Fibroblast of skin of abdomen (primary cell): ENCODE measurements at regions not wholly inside any gene's neighbourhood (a gene's known extent, or its start where the extent isn't known, plus 50 kb on each side); places are given as distances from the start of the nearest gene placed in this dataset.
A peak's percentile ranks its signal among the peaks of the same experiment; 100 is the strongest.
"Not testable (repeated sequence)": the region's sequence is repeated elsewhere in the genome, so short reads cannot be mapped to it uniquely, and the experiment has no call there.

Source experiments
- DNase-seq: peaks from one replicate; pipeline ENCODE4 v3.0.0-alpha.2; 2013

GRCh38 chr6:109253366-109253765, 128.9 kb downstream of the CD164 start:
- no peak for DNase-seq

DNA sequence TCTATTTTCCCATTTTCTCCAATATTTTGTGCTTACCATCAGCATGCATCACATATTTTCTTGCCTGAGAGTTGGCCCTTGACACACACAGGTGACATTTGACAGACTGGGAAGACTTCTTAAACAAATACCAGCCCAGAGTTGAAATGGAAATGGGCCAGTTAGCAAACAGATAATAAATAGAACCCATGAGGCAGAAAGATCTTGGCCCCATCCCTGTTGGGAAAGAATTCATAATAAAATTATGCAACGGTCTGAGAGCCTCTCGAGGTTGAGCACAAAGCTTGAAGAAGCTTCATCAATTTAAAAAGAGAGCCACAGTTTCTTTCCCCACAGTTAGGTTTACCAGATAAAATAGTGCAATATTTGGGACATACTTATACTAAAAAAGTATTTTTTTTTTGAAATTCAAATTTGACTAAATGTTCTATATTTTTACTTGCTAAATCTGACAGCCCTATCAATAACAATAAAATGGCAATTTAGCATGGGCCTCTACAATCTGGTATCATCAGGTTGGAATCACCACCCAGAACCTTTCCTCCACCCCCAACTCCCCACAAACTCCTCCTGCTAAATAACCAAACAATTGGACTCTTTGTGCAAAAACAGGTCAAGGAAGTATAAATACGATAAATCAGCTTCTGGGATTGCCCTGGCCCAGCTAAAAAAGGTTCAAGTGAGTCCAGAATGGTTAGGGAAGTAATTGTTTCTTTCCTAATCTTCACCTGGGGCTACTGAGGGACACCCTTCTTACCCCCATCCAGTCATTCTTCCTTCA, 129.8 kb downstream of the CD164 start:
- no peak for DNase-seq

- no peak for DNase-seq
Observed at GRCh38 chr6:109251839-109252238, 130.4 kb downstream of the CD164 start.

- DNase-seq, result not testable (repeated sequence)
Observed at GRCh38 chr6:109250544-109251156, 131.6 kb downstream of the CD164 start.

DNA sequence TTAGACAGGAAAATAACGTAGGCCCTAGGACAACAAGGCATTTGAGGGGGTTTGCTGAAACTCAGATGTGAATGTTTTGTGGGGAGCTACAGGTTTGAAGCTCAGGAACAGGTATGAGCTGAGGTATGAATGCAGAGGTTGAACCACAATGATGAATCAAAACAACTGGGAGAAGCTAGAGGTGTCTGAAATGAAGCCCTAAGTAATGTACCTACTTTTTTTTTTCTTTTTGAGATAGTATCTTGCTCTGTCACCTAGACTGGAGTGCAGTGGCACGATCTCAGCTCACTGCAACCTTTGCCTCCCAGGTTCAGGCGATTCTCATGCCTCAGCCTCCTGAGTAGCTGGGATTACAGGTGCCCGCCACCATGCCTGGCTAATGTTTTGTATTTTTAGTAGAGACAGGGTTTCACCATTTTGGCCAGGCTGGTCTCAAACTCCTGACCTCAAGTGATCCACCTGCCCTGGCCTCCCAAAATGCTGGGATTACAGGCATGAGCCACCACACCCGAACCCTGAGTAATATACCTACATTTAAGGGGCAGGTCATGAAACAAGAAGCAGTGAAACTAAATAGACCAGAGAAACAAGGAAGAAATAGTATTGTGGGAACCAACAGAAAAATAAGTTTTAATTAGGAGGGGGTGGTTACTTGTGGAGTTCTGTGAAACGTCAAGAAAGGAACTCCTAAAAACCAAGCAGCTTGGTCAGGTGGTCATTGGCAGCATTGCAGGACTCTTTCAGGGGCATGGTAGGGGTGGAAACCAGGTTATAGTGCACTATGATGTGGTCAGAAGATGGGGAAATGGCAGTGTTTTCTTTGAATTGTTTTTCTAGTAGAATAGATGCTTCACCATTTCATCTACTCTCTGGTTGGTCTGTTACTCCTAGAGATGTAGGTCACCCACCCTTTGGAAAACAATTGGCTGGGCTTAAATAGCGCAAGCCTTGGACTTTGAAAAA, 138.1 kb downstream of the CD164 start:
- no peak for DNase-seq

DNA sequence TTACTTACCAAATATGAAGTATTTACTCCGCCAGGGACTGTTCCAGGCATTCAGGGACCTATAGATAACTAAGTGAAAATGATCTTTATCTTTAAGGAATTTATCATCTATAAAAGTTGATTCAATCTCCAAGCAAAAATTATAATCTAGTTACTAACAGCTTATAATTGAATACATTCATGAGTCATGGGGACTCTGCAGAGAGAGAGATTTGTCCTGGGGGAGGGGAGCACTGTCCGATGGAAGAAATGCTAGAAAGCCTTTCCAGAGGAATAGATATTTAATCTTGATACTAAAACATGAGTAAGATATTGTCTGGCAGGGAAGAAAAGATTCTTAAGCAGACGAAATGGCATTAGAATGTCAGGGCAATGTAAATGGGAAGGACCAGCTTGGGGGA, 139.3 kb downstream of the CD164 start:
- DNase-seq, result peak; percentile 65

- no peak for DNase-seq
Observed at GRCh38 chr6:109242029-109242428, 140.2 kb downstream of the CD164 start.

GRCh38 chr6:109241199-109241598, 141.1 kb downstream of the CD164 start:
- DNase-seq, result peak; percentile 84

- DNase-seq, result no peak
Observed at GRCh38 chr6:109240370-109241084, 141.7 kb downstream of the CD164 start.

GRCh38 chr6:109239651-109240321, 142.5 kb downstream of the CD164 start:
- no peak for DNase-seq

- no peak for DNase-seq
Observed at GRCh38 chr6:109239160-109239559, 143.1 kb downstream of the CD164 start.

DNA sequence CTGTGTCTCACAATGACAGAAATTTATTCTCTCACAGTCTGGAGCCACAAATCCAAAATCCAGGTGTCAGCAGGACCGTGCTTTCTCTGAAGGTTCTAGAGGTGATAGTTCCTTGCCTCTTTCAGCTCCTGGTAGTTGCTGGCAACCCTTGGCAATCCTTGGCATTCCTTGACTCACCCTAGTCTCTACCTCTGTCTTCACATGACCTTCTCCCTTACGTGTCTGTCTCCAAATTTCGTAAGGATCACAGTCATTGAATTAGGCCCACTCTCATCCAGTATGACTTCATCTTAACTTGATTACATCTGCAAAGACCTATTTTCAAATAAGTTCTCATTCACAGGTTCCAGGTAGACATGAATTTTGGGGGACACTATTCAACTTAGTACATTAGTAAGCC, 143.1 kb downstream of the CEP57L1 start:
- no peak for DNase-seq

GRCh38 chr6:109237986-109238329, 142.7 kb downstream of the CEP57L1 start:
- DNase-seq, result no peak

- DNase-seq, result peak; percentile 50
Observed at GRCh38 chr6:109237077-109237985, 142.0 kb downstream of the CEP57L1 start.

DNA sequence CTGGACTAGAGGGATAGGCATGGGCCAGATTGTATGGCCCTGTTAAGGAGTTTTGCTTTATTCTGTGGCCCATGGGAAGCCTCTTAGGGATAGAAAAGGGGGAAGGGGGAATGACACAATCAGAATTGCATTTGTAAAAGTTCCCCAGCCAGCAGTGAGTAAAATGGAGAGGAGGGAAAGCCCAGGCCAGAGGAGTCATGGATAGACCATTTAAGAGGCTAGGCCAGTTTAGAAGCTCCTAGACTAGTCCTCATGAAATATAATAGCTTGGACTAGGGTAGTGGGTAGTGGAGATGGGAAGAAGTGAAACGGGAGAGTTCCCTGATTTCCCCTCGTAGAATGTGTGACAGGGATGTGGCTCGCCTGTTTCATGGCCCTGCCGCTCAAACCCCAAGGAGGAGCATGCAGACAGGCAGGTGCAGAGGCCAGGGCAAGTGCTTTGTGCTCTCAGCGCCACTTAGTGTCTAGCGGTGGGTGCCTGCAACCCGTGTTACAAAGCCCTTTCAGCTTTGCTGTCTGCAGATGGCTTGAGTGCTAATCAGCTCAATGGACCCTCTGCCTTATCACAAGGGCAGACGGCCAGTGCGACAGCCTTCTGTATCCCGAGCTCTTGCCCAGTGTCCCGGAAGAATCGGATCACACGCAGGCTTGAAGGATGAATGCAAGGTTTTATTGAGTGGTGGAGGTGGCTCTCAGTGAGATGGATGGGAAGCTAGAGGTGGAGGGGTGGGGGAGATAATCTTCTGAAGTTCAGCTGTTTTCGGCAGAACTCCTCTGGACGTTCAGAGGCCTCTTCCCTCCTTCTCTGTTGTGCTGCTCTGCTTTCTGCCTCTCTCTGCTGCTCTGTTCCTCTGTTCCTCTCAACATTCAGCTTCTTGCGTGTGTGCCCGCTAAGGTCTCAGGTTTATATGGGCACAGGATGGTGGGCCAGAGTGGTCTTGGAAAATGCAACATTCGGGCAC, 141.1 kb downstream of the CEP57L1 start:
- DNase-seq, result no peak

- no peak for DNase-seq
Observed at GRCh38 chr6:109235481-109236038, 140.3 kb downstream of the CEP57L1 start.

DNA sequence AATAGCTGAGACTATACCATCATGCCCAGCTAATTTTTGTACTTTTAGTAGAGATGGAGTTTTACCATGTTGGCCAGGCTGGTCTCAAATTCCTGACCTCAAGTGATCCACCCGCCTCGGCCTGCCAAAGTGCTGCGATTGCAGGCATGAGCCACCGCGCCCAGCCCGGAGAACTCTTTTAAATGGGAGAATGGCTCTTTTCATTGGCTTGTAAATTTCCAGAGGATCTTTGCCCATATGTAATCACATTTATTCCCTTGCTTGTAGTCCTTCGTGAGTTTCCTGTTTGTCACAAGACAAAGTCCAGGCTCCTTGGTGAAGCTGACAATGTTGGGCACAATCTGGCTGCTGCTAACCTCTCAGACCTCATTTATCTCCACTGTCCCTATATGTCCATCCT, 135.1 kb downstream of the CEP57L1 start:
- DNase-seq, result no peak

GRCh38 chr6:109229536-109229935, 134.2 kb downstream of the CEP57L1 start:
- no peak for DNase-seq

GRCh38 chr6:109227646-109228045, 132.3 kb downstream of the CEP57L1 start:
- DNase-seq, result no peak
